IMR-90 (cell line): ENCODE measurements at regions not wholly inside any gene's neighbourhood (a gene's known extent, or its start where the extent isn't known, plus 50 kb on each side); places are given as distances from the start of the nearest gene placed in this dataset.

Experiments used
- ATAC-seq: fragments of 200-7000 bp; cut with Tn5 transposase; 2 replicates; pipeline ENCODE4 v1.9.1; 2020; ENCODE audit warnings: low read depth, mild to moderate bottlenecking, moderate library complexity
- BruUV-seq: library from RNA; stranded (reverse); fragments of 400-500 nt; replicated peaks from 2 replicates; lab custom pipeline; 2021; lab: Mats Ljungman, UMichigan
- CTCF ChIA-PET: fragments of 300-600 bp; formaldehyde crosslinking; extraction: SDS; loops from one replicate; lab custom pipeline; 2021; ENCODE audit warnings: antibody characterized with exemption; lab: Yijun Ruan, JAX
- POLR2A ChIA-PET: fragments of 300-600 bp; sonication (Branson Sonifier 250); formaldehyde crosslinking; loops from one replicate; lab custom pipeline; 2022; ENCODE audit warnings: antibody characterized with exemption; ENCODE audit not compliant: unreplicated experiment; lab: Charles Lee
- DNase-seq: peaks from one replicate; pipeline ENCODE4 v3.0.0; 2013
- H2AFZ ChIP-seq: replicated peaks from 2 replicates; pipeline ENCODE3; 2013; ENCODE audit warnings: low read length, mild to moderate bottlenecking; ENCODE audit not compliant: poor library complexity
- H2AK5ac ChIP-seq: 2 replicates; pipeline ENCODE4 v1.6.1; 2013; ENCODE audit warnings: low read depth, low read length, inconsistent platforms
- H2AK9ac ChIP-seq: replicated peaks from 2 replicates; pipeline ENCODE3; 2013; ENCODE audit warnings: mild to moderate bottlenecking, low read depth, low read length, moderate library complexity; ENCODE audit not compliant: poor library complexity
- H2BK120ac ChIP-seq: 2 replicates; pipeline ENCODE4 v1.6.1; 2013; ENCODE audit warnings: low read depth, low read length, inconsistent platforms
- H2BK15ac ChIP-seq: 3 replicates; pipeline ENCODE4 v1.6.1; 2013; ENCODE audit warnings: low read depth, low read length, inconsistent platforms
- H2BK20ac ChIP-seq: 2 replicates; pipeline ENCODE4 v1.6.1; 2013; ENCODE audit warnings: low read depth, mild to moderate bottlenecking, inconsistent platforms, low read length, moderate library complexity
- H2BK5ac ChIP-seq: 2 replicates; pipeline ENCODE4 v1.6.1; 2013; ENCODE audit warnings: mild to moderate bottlenecking, low read depth, low read length, inconsistent platforms; ENCODE audit not compliant: poor library complexity, severe bottlenecking
- H3K14ac ChIP-seq: replicated peaks from 2 replicates; pipeline ENCODE4 v1.6.1; 2013; ENCODE audit warnings: low read depth, low read length, inconsistent platforms
- H3K18ac ChIP-seq: 2 replicates; pipeline ENCODE4 v1.6.1; 2013; ENCODE audit warnings: low read depth, low read length, control low read depth
- H3K23ac ChIP-seq: 2 replicates; pipeline ENCODE4 v1.6.1; 2013; ENCODE audit warnings: low read depth, low read length, inconsistent platforms
- H3K27ac ChIP-seq: 2 replicates; pipeline ENCODE4 v1.5.1; 2013; ENCODE audit warnings: mild to moderate bottlenecking, control low read depth, low read length; ENCODE audit not compliant: insufficient read depth
- H3K27me3 ChIP-seq: 2 replicates; pipeline ENCODE4 v1.6.1; 2013; ENCODE audit warnings: low read length; ENCODE audit not compliant: control insufficient read depth, insufficient read depth
- H3K36me3 ChIP-seq: 2 replicates; pipeline ENCODE4 v1.6.1; 2013; ENCODE audit warnings: low read length, mixed read lengths; ENCODE audit not compliant: control insufficient read depth, insufficient read depth
- H3K4ac ChIP-seq: 2 replicates; pipeline ENCODE4 v1.6.1; 2013; ENCODE audit warnings: low read depth, low read length, inconsistent platforms
- H3K4me1 ChIP-seq: 2 replicates; pipeline ENCODE4 v1.6.1; 2013; ENCODE audit warnings: low read length, mixed read lengths; ENCODE audit not compliant: control insufficient read depth, insufficient read depth
- H3K4me2 ChIP-seq: 2 replicates; pipeline ENCODE4 v1.6.1; 2013; ENCODE audit warnings: low read depth, mild to moderate bottlenecking, control low read depth, low read length, moderate library complexity
- H3K4me3 ChIP-seq: 2 replicates; pipeline ENCODE4 v1.5.1; 2013; ENCODE audit warnings: low read depth, mild to moderate bottlenecking, control low read depth, low read length, moderate library complexity; ENCODE audit not compliant: insufficient read depth
- H3K56ac ChIP-seq: 2 replicates; pipeline ENCODE4 v1.6.1; 2013; ENCODE audit warnings: low read length, inconsistent platforms; ENCODE audit not compliant: insufficient read depth; ENCODE audit errors: extremely low read depth
- H3K79me1 ChIP-seq, 2 experiments: 2 replicates each; pipeline ENCODE4 v1.6.1; 2013; ENCODE audit warnings: low read length in 2 of 2, inconsistent platforms in 1 of 2, low read depth in 1 of 2
- H3K9ac ChIP-seq: 2 replicates; pipeline ENCODE4 v1.6.1; 2013; ENCODE audit warnings: low read depth, low read length, control low read depth
- H3K9me1 ChIP-seq: 2 replicates; pipeline ENCODE4 v1.6.1; 2013; ENCODE audit warnings: low read length, inconsistent platforms; ENCODE audit not compliant: insufficient read depth
- H3K9me3 ChIP-seq: 2 replicates; pipeline ENCODE4 v1.6.1; 2013; ENCODE audit warnings: low read length; ENCODE audit not compliant: control insufficient read depth, insufficient read depth
- H4K20me1 ChIP-seq: 2 replicates; pipeline ENCODE4 v1.6.1; 2013; ENCODE audit warnings: low read length, inconsistent platforms; ENCODE audit not compliant: insufficient read depth
- H4K5ac ChIP-seq: 2 replicates; pipeline ENCODE4 v1.6.1; 2013; ENCODE audit warnings: mild to moderate bottlenecking, low read depth, low read length, control low read depth
- H4K8ac ChIP-seq, 2 experiments: 2 replicates each; pipeline ENCODE4 v1.6.1; 2013; ENCODE audit warnings: low read depth in 2 of 2, low read length in 2 of 2, control low read depth in 1 of 2, inconsistent platforms in 1 of 2
- H4K91ac ChIP-seq: 2 replicates; pipeline ENCODE4 v1.6.1; 2013; ENCODE audit warnings: low read depth, low read length, inconsistent platforms; ENCODE audit not compliant: insufficient read depth
- CHD1 ChIP-seq: IDR thresholded peaks from 2 replicates; pipeline ENCODE4 v1.6.1; 2012; ENCODE audit warnings: low read depth, low read length, improper control_type of control experiment
- MAFK ChIP-seq: IDR thresholded peaks from 2 replicates; pipeline ENCODE4 v1.6.1; 2012; ENCODE audit warnings: low read depth, low read length, improper control_type of control experiment
- RCOR1 ChIP-seq: IDR thresholded peaks from 2 replicates; pipeline ENCODE4 v1.6.1; 2012; ENCODE audit warnings: mild to moderate bottlenecking, low read length, improper control_type of control experiment; ENCODE audit not compliant: insufficient replicate concordance
- WGBS, 2 experiments: methylation state at CpG; one replicate each; pipeline versions ENCODE4 v1.1.5 to v1.1.7; 2013; ENCODE audit warnings: missing lambda C conversion rate in 2 of 2; ENCODE audit not compliant: insufficient read length in 1 of 2; ENCODE audit errors: extremely low coverage in 2 of 2; 5-methylcytosine and 5-hydroxymethylcytosine counted together
- dilution Hi-C: fragments of 300-500 bp; cut with HindIII; formaldehyde crosslinking; loops from one replicate; pipeline ENCODE4 v1.14.3; 2018; ENCODE audit warnings: low sequenced_read_pairs; ENCODE audit not compliant: unreplicated experiment
- in situ Hi-C: fragments of 300-500 bp; cut with MboI; formaldehyde crosslinking; loops from 3 replicates; pipeline ENCODE4 v1.14.3; 2019; ENCODE audit warnings: low sequenced_read_pairs, inconsistent platforms, mixed read lengths
- intact Hi-C: fragments of 100-400 bp; cut with micrococcal nuclease; formaldehyde crosslinking; loops from 2 replicates; pipeline ENCODE4 v1.10.0; 2022

- Histone ChIP-seq H4K91ac (no peak overlapping the region), H2BK120ac (no peak overlapping the region), H2AK9ac (no peak overlapping the region), H3K18ac (no peak overlapping the region), H2AK5ac (no peak overlapping the region), H3K14ac (no peak overlapping the region), H4K8ac (no peak overlapping the region), H2AFZ (no peak overlapping the region), H3K27me3 (no peaks in the 10 kb centered on the region), H3K4me1 (no peaks in the 10 kb centered on the region), H3K79me1 (no peaks in the 10 kb centered on the region), H3K4ac (no peak overlapping the region), H3K23ac (no peak overlapping the region), H3K4me3 (no peak overlapping the region), H2BK5ac (no peak overlapping the region), H3K9me3 (no peaks in the 10 kb centered on the region), H2BK20ac (no peak overlapping the region), H3K27ac (no peak overlapping the region), H4K20me1 (no peaks in the 10 kb centered on the region), H3K9me1 (no peaks in the 10 kb centered on the region), H3K4me2 (no peak overlapping the region), H3K56ac (no peak overlapping the region), H3K36me3 (no peaks in the 10 kb centered on the region), H2BK15ac (no peak overlapping the region), H4K5ac (no peak overlapping the region), H3K9ac (no peak overlapping the region)
- WGBS, 2 experiments: 75% methylated on average over 1 of the region's 1 CpG; no CpG with 5 or more reads in 1 of the 2 experiments
- in situ Hi-C loops (no loop called here), dilution Hi-C loops (no loop called here), intact Hi-C loops (no loop called here)
- ATAC-seq: no peak
- no peak for DNase-seq
- no TSS peak for BruUV-seq
- ChIA-PET POLR2A (no interaction called here), CTCF (no interaction called here)
- TF ChIP-seq MAFK: peak; percentile 70
- no peak for TF ChIP-seq RCOR1
- TF ChIP-seq CHD1: no peak
These were observed 1420.0 kb upstream of the ZEB2 start for GRCh38 chr2:145939949-145940348.
